K562 (cell line): ENCODE measurements at regions not wholly inside any gene's neighbourhood (a gene's known extent, or its start where the extent isn't known, plus 50 kb on each side); places are given as distances from the start of the nearest gene placed in this dataset.

Source experiments
- ATAC-seq: fragments of 200-7000 bp; cut with Tn5 transposase; 3 replicates; pipeline ENCODE4 v1.9.1; 2020; ENCODE audit warnings: moderate library complexity
- BruUV-seq: library from RNA; stranded (reverse); fragments of 400-500 nt; replicated peaks from 2 replicates; lab custom pipeline; 2021; lab: Mats Ljungman, UMichigan
- CTCF ChIA-PET: fragments of 300-600 bp; formaldehyde crosslinking; extraction: SDS; loops from one replicate; lab custom pipeline; 2021; ENCODE audit warnings: low intra/inter-chr PET ratio; lab: Yijun Ruan, JAX
- POLR2A ChIA-PET: fragments of 300-600, 350-650 bp; sonication (Branson Sonifier 250); formaldehyde crosslinking; extraction: SDS; loops from one replicate; lab custom pipeline; 2021; ENCODE audit warnings: antibody characterized with exemption, inconsistent platforms; lab: Yijun Ruan, JAX
- DNase-seq, 4 experiments: peaks; one replicate each; pipeline versions ENCODE4 v3.0.0 to v3.0.0-alpha.2; 2011 to 2018; ENCODE audit warnings: low spot score in 3 of 4, mixed read lengths in 3 of 4; ENCODE audit errors: extremely low read depth in 1 of 4
- FAIRE-seq: peaks from 2 replicates; lab custom pipeline; 2011; peaks lifted over from hg19 to GRCh38; lab: Jason Lieb, UNC
- H2AFZ ChIP-seq: 2 replicates; pipeline ENCODE4 v1.6.0; 2011; ENCODE audit warnings: low read depth, low read length, control low read depth, inconsistent platforms
- H3K27ac ChIP-seq: fragments of 200-600 bp; 3 replicates; pipeline ENCODE4 v1.8.0; 2011; ENCODE audit warnings: low read depth, mild to moderate bottlenecking, control low read depth, inconsistent platforms, low read length, moderate library complexity, mixed read lengths; ENCODE audit errors: extremely low read depth
- H3K27me3 ChIP-seq, 2 experiments: fragments of 300-600 bp in 1 of 2; 2 replicates in 1 of 2; 3 replicates in 1 of 2; pipeline versions ENCODE4 v1.6.0 to v1.8.0; 2011; ENCODE audit warnings: inconsistent platforms in 2 of 2, low read length in 2 of 2, mild to moderate bottlenecking in 1 of 2, mixed read lengths in 1 of 2, moderate library complexity in 1 of 2; ENCODE audit not compliant: control insufficient read depth in 2 of 2, insufficient read depth in 2 of 2
- H3K36me3 ChIP-seq: fragments of 300-600 bp; 3 replicates; pipeline ENCODE4 v1.8.0; 2011; ENCODE audit warnings: mild to moderate bottlenecking, low read length, inconsistent platforms; ENCODE audit not compliant: control insufficient read depth, insufficient read depth
- H3K4me1 ChIP-seq, 2 experiments: fragments of 200-600 bp in 1 of 2; replicated peaks in 1 of 2; 2 replicates in 1 of 2; 3 replicates in 1 of 2; pipeline versions ENCODE4 v1.5.1 to v1.8.0; 2011; ENCODE audit warnings: inconsistent platforms in 2 of 2, low read length in 2 of 2, mild to moderate bottlenecking in 1 of 2, mixed read lengths in 1 of 2, moderate library complexity in 1 of 2; ENCODE audit not compliant: control insufficient read depth in 2 of 2, insufficient read depth in 2 of 2
- H3K4me2 ChIP-seq: 2 replicates; pipeline ENCODE4 v1.6.1; 2011; ENCODE audit warnings: low read length, control low read depth, inconsistent platforms, mixed read lengths; ENCODE audit not compliant: insufficient read depth
- H3K4me3 ChIP-seq: fragments of 200-600 bp; sonication (generic), shearing (Covaris generic); 2 replicates; pipeline ENCODE4 v1.5.1; 2016; ENCODE audit warnings: control low read depth, inconsistent platforms
- H3K79me2 ChIP-seq: fragments of 200-600 bp; 3 replicates; pipeline ENCODE4 v1.8.0; 2011; ENCODE audit warnings: low read length, inconsistent platforms; ENCODE audit not compliant: control insufficient read depth, insufficient read depth
- H3K9ac ChIP-seq, 2 experiments: 2 replicates each; pipeline versions ENCODE4 v1.6.0 to v1.6.1; 2011; ENCODE audit warnings: low read depth in 2 of 2, low read length in 2 of 2, control low read depth in 1 of 2, inconsistent platforms in 1 of 2, mild to moderate bottlenecking in 1 of 2, mixed read lengths in 1 of 2; ENCODE audit not compliant: insufficient read depth in 1 of 2
- H3K9me1 ChIP-seq: one replicate; pipeline ENCODE4 v1.6.0; 2011; ENCODE audit warnings: inconsistent platforms, mild to moderate bottlenecking, low read length, moderate library complexity; ENCODE audit not compliant: control insufficient read depth, insufficient read depth
- H3K9me3 ChIP-seq: replicated peaks from 2 replicates; pipeline ENCODE4 v1.5.1; 2011; ENCODE audit warnings: low read depth, low read length, inconsistent platforms; ENCODE audit not compliant: control insufficient read depth, insufficient read depth
- H4K20me1 ChIP-seq: replicated peaks from 2 replicates; pipeline ENCODE4 v1.6.1; 2011; ENCODE audit warnings: low read length, inconsistent platforms, mixed read lengths; ENCODE audit not compliant: control insufficient read depth, insufficient read depth
- ARID2 ChIP-seq: fragments of 450-650 bp; IDR thresholded peaks from 2 replicates; pipeline ENCODE4 v1.6.1; 2017; ENCODE audit warnings: antibody characterized with exemption, mild to moderate bottlenecking
- BACH1 ChIP-seq: fragments of 200-800 bp; sonication (Bioruptor generic); IDR thresholded peaks from 2 replicates; pipeline ENCODE4 v1.6.1; 2016; ENCODE audit warnings: missing genetic modification characterization, missing compliant biosample characterization
- BCLAF1 ChIP-seq, 2 experiments: fragments of 450-650 bp in 1 of 2; IDR thresholded peaks; 2 replicates each; pipeline ENCODE4 v1.6.1; 2011 to 2017; ENCODE audit warnings: low read depth in 2 of 2, antibody characterized with exemption in 1 of 2, borderline replicate concordance in 1 of 2, low read length in 1 of 2, mild to moderate bottlenecking in 1 of 2, mixed read lengths in 1 of 2; ENCODE audit not compliant: control insufficient read depth in 1 of 2
- CBX2 ChIP-seq: fragments of 200-600 bp; sonication (generic); IDR thresholded peaks from one replicate; pipeline ENCODE4 v1.6.1; 2012; ENCODE audit warnings: mild to moderate bottlenecking, low read length, inconsistent platforms; ENCODE audit not compliant: insufficient read depth, poor library complexity, severe bottlenecking
- DACH1 ChIP-seq: fragments of 450-650 bp; IDR thresholded peaks from 2 replicates; pipeline ENCODE4 v1.6.1; 2018; ENCODE audit not compliant: partially characterized antibody
- HMG20B ChIP-seq: fragments of 250-450 bp; sonication (Bioruptor Pico); IDR thresholded peaks from 2 replicates; pipeline ENCODE4 v1.5.0; 2021; ENCODE audit warnings: mild to moderate bottlenecking
- IRF9 ChIP-seq: fragments of 450-650 bp; IDR thresholded peaks from 2 replicates; pipeline ENCODE4 v1.6.1; 2016; ENCODE audit warnings: missing biosample characterization, missing genetic modification characterization
- NEUROD1 ChIP-seq: fragments of 150-350 bp; IDR thresholded peaks from 2 replicates; pipeline ENCODE4 v1.6.1; 2014; ENCODE audit warnings: borderline replicate concordance, low read length, low read depth; ENCODE audit not compliant: partially characterized antibody
- PHB ChIP-seq: fragments of 250-450 bp; sonication (Bioruptor Pico); IDR thresholded peaks from 2 replicates; pipeline ENCODE4 v1.5.0; 2021
- PPARD ChIP-seq: fragments of 250-450 bp; sonication (Bioruptor Pico); IDR thresholded peaks from 2 replicates; pipeline ENCODE4 v1.8.0; 2022; ENCODE audit warnings: inconsistent platforms, mild to moderate bottlenecking, moderate library complexity
- SOX6 ChIP-seq: fragments of 450-650 bp; IDR thresholded peaks from 2 replicates; pipeline ENCODE4 v1.6.1; 2014; ENCODE audit warnings: mild to moderate bottlenecking
- U2AF1 ChIP-seq: fragments of 200-400 bp; formaldehyde crosslinking; optimal IDR thresholded peaks from 2 replicates; pipeline ENCODE3; 2017; ENCODE audit warnings: mild to moderate bottlenecking, low read depth, low read length, moderate library complexity
- ZNF197 ChIP-seq: fragments of 200-800 bp; sonication (Bioruptor generic); IDR thresholded peaks from 2 replicates; pipeline ENCODE4 v1.6.1; 2016; ENCODE audit warnings: low read depth, missing genetic modification characterization, missing compliant biosample characterization
- ZNF592 ChIP-seq: fragments of 450-650 bp; IDR thresholded peaks from 2 replicates; pipeline ENCODE4 v1.6.1; 2017; ENCODE audit warnings: antibody characterized with exemption, mild to moderate bottlenecking
- WGBS: fragments of 100-300 bp; shearing (Covaris generic); methylation state at CpG from one replicate; pipeline ENCODE4 v1.1.6; 2016; ENCODE audit warnings: low coverage, mixed read lengths; ENCODE audit not compliant: insufficient coverage; ENCODE audit errors: missing lambda C conversion rate; 5-methylcytosine and 5-hydroxymethylcytosine counted together
- in situ Hi-C: fragments of 300-500 bp; cut with MboI; formaldehyde crosslinking; loops from 4 replicates; pipeline ENCODE4 v1.15.0; 2018; ENCODE audit warnings: inconsistent platforms, mixed read lengths
- intact Hi-C: fragments of 100-400 bp; cut with micrococcal nuclease; formaldehyde crosslinking; loops from 2 replicates; pipeline ENCODE4 v1.14.2; 2022

GRCh38 chr1:93751377-93752250 lies 70.0 kb upstream of the BCAR3 start:
- intact Hi-C loops = no loop called here
- H2AFZ ChIP-seq = no peak overlapping the region
- FAIRE-seq = no peak
- no peak overlapping the region for H3K9ac ChIP-seq
- no peaks in the 10 kb centered on the region; the same call in 1 of the 2 replicates for H3K9me3 ChIP-seq
- no TSS peak for BruUV-seq
- in situ Hi-C loops = no loop called here
- WGBS = 2% methylated on average over 6 of the region's 6 CpGs
- H3K27ac ChIP-seq = no peak overlapping the region
- no peaks in the 10 kb centered on the region for H3K4me1 ChIP-seq
- H3K4me3 ChIP-seq = no peak overlapping the region
- no peak overlapping the region for H3K4me2 ChIP-seq
- H3K27me3 ChIP-seq = peaks cover 3 to 20% of the 10 kb centered on the region in 2 experiments; a peak in 4 of 5 replicates
- ATAC-seq = no peak
- ChIA-PET CTCF (no interaction called here), POLR2A (no interaction called here)
- DNase-seq = no peak
- no peaks in the 10 kb centered on the region for H4K20me1 ChIP-seq
- no peaks in the 10 kb centered on the region for H3K9me1 ChIP-seq
- no peaks in the 10 kb centered on the region for H3K36me3 ChIP-seq
- no peaks in the 10 kb centered on the region for H3K79me2 ChIP-seq
- TF ChIP-seq PHB (no peak), ZNF197 (CRISPR knock-in tag) (no peak), HMG20B (CRISPR knock-in tag) (no peak), IRF9 (tag) (no peak), NEUROD1 (no peak), PPARD (CRISPR knock-in tag) (no peak), CBX2 (no peak), BACH1 (tag) (no peak), SOX6 (no peak), BCLAF1 (IDR thresholded peaks at IDR 0.05; ENCODE audit: borderline replicate concordance in 1 of 2, control insufficient read depth in 1 of 2, low read depth in 2 of 2, low read length in 1 of 2) (no peak), ARID2 (no peak), ZNF592 (no peak), U2AF1 (no peak), DACH1 (no peak)
